HG03196 (cell line): ENCODE measurements at regions not wholly inside any gene's neighbourhood (a gene's known extent, or its start where the extent isn't known, plus 50 kb on each side); places are given as distances from the start of the nearest gene placed in this dataset.
A peak's percentile ranks its signal among the peaks of the same experiment; 100 is the strongest.

Source experiments
- ATAC-seq: cut with Tn5 transposase; IDR thresholded peaks from one replicate; pipeline ENCODE4 v1.9.1; 2021; ENCODE audit not compliant: unreplicated experiment

GRCh38 chr3:61311044-61311443 lies 59.8 kb upstream of the FHIT start:
- ATAC-seq: no peak

- ATAC-seq: no peak
Observed at GRCh38 chr3:61315871-61316270, 64.6 kb upstream of the FHIT start.

- no peak for ATAC-seq
Observed at GRCh38 chr3:61323094-61323493, 71.8 kb upstream of the FHIT start.

- no peak for ATAC-seq
Observed at GRCh38 chr3:61331929-61332552, 80.8 kb upstream of the FHIT start.

- ATAC-seq: no peak
Observed at GRCh38 chr3:61333192-61333961, 82.1 kb upstream of the FHIT start.

GRCh38 chr3:61334783-61335182 lies 83.5 kb upstream of the FHIT start:
- no peak for ATAC-seq

GRCh38 chr3:61340931-61341461 lies 89.7 kb upstream of the FHIT start:
- no peak for ATAC-seq

- ATAC-seq: no peak
Observed at GRCh38 chr3:61343543-61343942, 92.3 kb upstream of the FHIT start.

GRCh38 chr3:61345020-61345419 lies 93.8 kb upstream of the FHIT start:
- no peak for ATAC-seq

GRCh38 chr3:61347981-61348380 lies 96.7 kb upstream of the FHIT start:
- no peak for ATAC-seq

GRCh38 chr3:61349717-61350116 lies 98.5 kb upstream of the FHIT start:
- no peak for ATAC-seq

- no peak for ATAC-seq
Observed at GRCh38 chr3:61350782-61351309, 99.6 kb upstream of the FHIT start.

- ATAC-seq: no peak
Observed at GRCh38 chr3:61352306-61352705, 101.1 kb upstream of the FHIT start.

GRCh38 chr3:61353382-61353781 lies 102.1 kb upstream of the FHIT start:
- ATAC-seq: no peak

GRCh38 chr3:61354604-61355003 lies 103.4 kb upstream of the FHIT start:
- ATAC-seq: no peak

GRCh38 chr3:61356685-61357084 lies 105.4 kb upstream of the FHIT start:
- no peak for ATAC-seq

- ATAC-seq: no peak
Observed at GRCh38 chr3:61357902-61358301, 106.7 kb upstream of the FHIT start.

- peak; percentile 100 for ATAC-seq
Observed at GRCh38 chr3:61358364-61358763, 107.1 kb upstream of the FHIT start.

- no peak for ATAC-seq
Observed at GRCh38 chr3:61360297-61360965, 109.2 kb upstream of the FHIT start.

GRCh38 chr3:61369678-61370077 lies 118.4 kb upstream of the FHIT start:
- ATAC-seq: no peak

GRCh38 chr3:61371123-61371522 lies 119.9 kb upstream of the FHIT start:
- ATAC-seq: no peak

- no peak for ATAC-seq
Observed at GRCh38 chr3:61372723-61373122, 121.5 kb upstream of the FHIT start.
